ENCODE measurements at regions not wholly inside any gene's neighbourhood (a gene's known extent, or its start where the extent isn't known, plus 50 kb on each side); places are given as distances from the start of the nearest gene placed in this dataset.

- no peak for TF ChIP-seq ZNF513 (tag by site-specific recombination; IDR thresholded peaks at IDR 0.05)
- no peak for TF ChIP-seq ZNF341 (tag by site-specific recombination; IDR thresholded peaks at IDR 0.05; ENCODE audit: low read depth)
- TF ChIP-seq ZNF19 (tag by site-specific recombination; IDR thresholded peaks at IDR 0.05; ENCODE audit: low read depth), result no peak
- TF ChIP-seq ZNF658 (tag by site-specific recombination; IDR thresholded peaks at IDR 0.05), result no peak
Measured at GRCh38 chr17:53740312-53740711, 82.4 kb upstream of the KIF2B start (continued).

GRCh38 chr17:53736516-53737240 is 86.0 kb upstream of the KIF2B start:
- Histone ChIP-seq H3K36me3 (ENCODE audit: control insufficient read depth in 2 of 2, insufficient read depth in 1 of 2, low read length in 2 of 2) (no peaks in the 10 kb centered on the region), H3K4me3 (ENCODE audit: low read depth, low read length) (no peak overlapping the region), H3K4me1 (ENCODE audit: control insufficient read depth, insufficient read depth, low read length) (no peaks in the 10 kb centered on the region), H3K27ac (ENCODE audit: extremely low read depth, low read depth, low read length) (no peak overlapping the region), H3K9me3 (ENCODE audit: control insufficient read depth, insufficient read depth, low read depth, low read length) (no peaks in the 10 kb centered on the region)
- ChIA-PET POLR2A (no interaction called here), CTCF (interaction anchor here (0.7 kb wide), 2 partner anchors 30 to 35 kb away, joined by 3 read pairs; no protein-coding TSS in a partner anchor)
- TF ChIP-seq MZF1 (tag by site-specific recombination; IDR thresholded peaks at IDR 0.05; ENCODE audit: borderline replicate concordance) (no peak), SCRT1 (tag by site-specific recombination; IDR thresholded peaks at IDR 0.05; ENCODE audit: borderline replicate concordance) (no peak), HOXA7 (CRISPR knock-in tag; IDR thresholded peaks at IDR 0.05; ENCODE audit: borderline replicate concordance) (no peak), ZBTB26 (tag by site-specific recombination; optimal IDR thresholded peaks at IDR 0.05) (no peak), ZBTB6 (tag by site-specific recombination; IDR thresholded peaks at IDR 0.05) (no peak), PRDM4 (tag by site-specific recombination; IDR thresholded peaks at IDR 0.05) (no peak), PATZ1 (tag by site-specific recombination; IDR thresholded peaks at IDR 0.05) (no peak), ZBTB10 (tag by site-specific recombination; IDR thresholded peaks at IDR 0.05) (no peak), PRDM6 (tag by site-specific recombination; IDR thresholded peaks at IDR 0.05) (no peak), ZNF664 (tag by site-specific recombination; IDR thresholded peaks at IDR 0.05) (no peak), ZNF133 (tag by site-specific recombination; IDR thresholded peaks at IDR 0.05) (no peak), ZNF416 (tag by site-specific recombination; IDR thresholded peaks at IDR 0.05) (no peak), ZNF621 (tag by site-specific recombination; IDR thresholded peaks at IDR 0.05) (no peak)
